Prostate gland (tissue), 2 donors: ENCODE measurements at regions not wholly inside any gene's neighbourhood (a gene's known extent, or its start where the extent isn't known, plus 50 kb on each side); places are given as distances from the start of the nearest gene placed in this dataset.

Experiments used
- POLR2A ChIP-seq: fragments of 450-650 bp; IDR thresholded peaks from one replicate; pipeline ENCODE4 v1.6.1; 2016; ENCODE audit warnings: antibody characterized with exemption, mild to moderate bottlenecking
- TF ChIP-seq, protein P1 (sequence below), 4 experiments: fragments of 200-600 bp in 2 of 4; fragments of 450-650 bp in 2 of 4; sonication (generic) in 2 of 4; IDR thresholded peaks; 1 replicate in 3 of 4; 2 replicates in 1 of 4; pipeline ENCODE4 v1.5.1; 2016 to 2019; ENCODE audit warnings: antibody characterized with exemption in 4 of 4, mild to moderate bottlenecking in 2 of 4, moderate library complexity in 2 of 4

DNA sequence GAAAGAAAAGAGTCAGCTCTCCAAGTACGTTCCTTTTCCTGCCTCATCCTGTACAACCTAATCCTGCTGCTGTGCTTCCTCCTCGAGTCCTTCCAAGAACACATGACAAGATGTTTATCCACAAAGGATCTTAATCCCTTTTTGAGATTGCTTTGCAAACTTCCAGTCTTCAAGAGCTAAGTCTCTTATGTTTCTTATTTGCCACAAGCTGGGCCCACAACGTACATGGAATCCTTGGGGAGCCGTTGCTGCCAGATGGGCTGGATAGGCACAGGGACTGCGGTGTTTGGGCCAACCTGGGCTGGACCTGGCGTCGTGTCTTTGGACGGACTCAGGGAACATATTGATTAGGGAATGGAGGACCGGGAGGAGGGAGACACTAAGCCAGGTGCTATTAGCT, 79.7 kb upstream of the AFDN start:
- TF ChIP-seq, protein P1, sequence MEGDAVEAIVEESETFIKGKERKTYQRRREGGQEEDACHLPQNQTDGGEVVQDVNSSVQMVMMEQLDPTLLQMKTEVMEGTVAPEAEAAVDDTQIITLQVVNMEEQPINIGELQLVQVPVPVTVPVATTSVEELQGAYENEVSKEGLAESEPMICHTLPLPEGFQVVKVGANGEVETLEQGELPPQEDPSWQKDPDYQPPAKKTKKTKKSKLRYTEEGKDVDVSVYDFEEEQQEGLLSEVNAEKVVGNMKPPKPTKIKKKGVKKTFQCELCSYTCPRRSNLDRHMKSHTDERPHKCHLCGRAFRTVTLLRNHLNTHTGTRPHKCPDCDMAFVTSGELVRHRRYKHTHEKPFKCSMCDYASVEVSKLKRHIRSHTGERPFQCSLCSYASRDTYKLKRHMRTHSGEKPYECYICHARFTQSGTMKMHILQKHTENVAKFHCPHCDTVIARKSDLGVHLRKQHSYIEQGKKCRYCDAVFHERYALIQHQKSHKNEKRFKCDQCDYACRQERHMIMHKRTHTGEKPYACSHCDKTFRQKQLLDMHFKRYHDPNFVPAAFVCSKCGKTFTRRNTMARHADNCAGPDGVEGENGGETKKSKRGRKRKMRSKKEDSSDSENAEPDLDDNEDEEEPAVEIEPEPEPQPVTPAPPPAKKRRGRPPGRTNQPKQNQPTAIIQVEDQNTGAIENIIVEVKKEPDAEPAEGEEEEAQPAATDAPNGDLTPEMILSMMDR (IDR thresholded peaks at IDR 0.05), result no peak
- TF ChIP-seq POLR2A, result no peak
